ENCODE measurements at regions not wholly inside any gene's neighbourhood (a gene's known extent, or its start where the extent isn't known, plus 50 kb on each side); places are given as distances from the start of the nearest gene placed in this dataset.
A peak's percentile ranks its signal among the peaks of the same experiment; 100 is the strongest.

DNA sequence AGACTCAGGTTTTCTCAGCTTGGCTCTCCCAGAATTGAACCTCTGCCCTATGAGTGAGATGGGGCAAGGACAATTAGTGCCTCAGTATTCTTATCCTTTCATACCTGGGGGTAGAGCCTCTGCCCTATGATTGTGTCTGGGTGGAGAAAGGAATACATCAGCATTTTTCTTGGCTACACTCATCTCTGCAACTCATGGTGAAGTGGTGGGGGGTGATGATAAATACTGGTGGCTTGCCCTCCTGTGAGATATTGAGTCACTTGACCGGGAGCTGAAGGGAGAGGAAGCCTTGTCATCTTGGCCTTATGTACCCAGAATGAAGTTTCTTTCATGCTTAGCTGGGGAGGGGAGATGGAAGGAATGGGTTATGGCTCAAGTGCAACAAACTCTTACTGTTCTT, 71.3 kb upstream of the ENOX2 start:
- no peak for DNase-seq (ENCODE audit: low spot score)

- peak; percentile 5 for DNase-seq (ENCODE audit: low spot score)
Observed at GRCh38 chrX:130975947-130976346, 72.9 kb upstream of the ENOX2 start.

GRCh38 chrX:130981836-130982235, 76.3 kb upstream of the ARHGAP36 start:
- DNase-seq (ENCODE audit: low spot score): no peak

- DNase-seq (ENCODE audit: low spot score): no peak
Observed at GRCh38 chrX:130984782-130985181, 73.4 kb upstream of the ARHGAP36 start.

GRCh38 chrX:130987241-130987640, 70.9 kb upstream of the ARHGAP36 start:
- no peak for DNase-seq (ENCODE audit: low spot score)

DNA sequence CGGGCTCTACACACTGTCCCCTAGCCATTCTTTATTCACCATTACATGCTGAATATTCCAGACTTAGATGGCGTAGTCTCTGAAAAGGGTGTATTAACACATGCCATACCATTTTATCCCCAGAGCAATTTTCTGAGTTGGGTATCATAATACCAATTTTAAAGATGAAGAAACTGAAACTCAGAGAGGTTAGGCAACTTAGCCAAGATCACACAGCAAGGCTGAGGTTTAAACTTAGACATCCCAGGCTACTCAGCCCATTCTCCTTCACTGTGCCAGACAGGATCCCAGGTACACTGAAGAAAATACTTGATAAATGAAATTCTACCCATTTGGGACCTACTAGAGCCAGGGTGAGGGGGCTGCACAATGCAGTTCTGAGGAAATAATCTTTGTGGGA, 67.4 kb upstream of the ARHGAP36 start:
- no peak for DNase-seq (ENCODE audit: low spot score)

DNA sequence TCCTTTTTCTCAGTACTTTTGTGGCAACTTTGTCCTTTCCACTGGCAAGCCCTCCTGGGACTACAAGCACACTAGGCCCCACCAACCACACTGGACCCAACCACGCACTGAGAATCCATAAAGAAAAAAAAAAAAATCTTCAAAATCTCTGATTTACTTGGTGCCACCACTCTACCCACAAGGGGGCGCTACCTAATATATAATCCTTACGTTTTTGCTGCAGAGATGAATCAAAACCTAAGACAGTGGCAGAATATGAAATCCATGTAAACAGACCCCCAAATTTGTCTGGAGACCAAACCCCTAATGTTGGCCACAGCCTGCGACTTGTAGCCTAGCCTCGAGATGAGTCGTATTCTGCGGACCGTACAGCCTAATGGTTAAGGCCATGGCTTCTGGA, 63.5 kb upstream of the ARHGAP36 start:
- DNase-seq (ENCODE audit: low spot score): peak; percentile 5

- DNase-seq (ENCODE audit: low spot score): no peak
Observed at GRCh38 chrX:130995439-130995838, 62.7 kb upstream of the ARHGAP36 start.

DNA sequence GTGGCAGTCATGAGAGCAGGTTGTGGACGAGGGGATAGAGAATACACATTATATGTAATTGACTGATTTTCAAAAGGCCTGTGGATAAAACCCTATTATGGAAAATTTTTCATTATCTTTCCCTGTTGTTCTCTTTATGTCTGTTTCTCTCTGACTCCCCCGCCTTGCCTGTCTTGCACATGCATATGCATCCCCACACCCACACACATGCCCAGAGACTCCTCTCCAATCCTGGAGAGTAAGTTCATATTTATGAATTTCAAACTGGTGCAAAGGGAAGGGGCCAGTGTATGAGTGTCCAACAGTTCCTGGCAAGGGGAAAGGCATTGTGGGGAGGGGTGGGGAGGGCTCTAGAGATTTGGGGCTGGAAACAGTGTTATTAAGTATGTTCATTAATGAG, 60.8 kb upstream of the ARHGAP36 start:
- DNase-seq (ENCODE audit: low spot score): no peak

GRCh38 chrX:130999360-130999759, 58.8 kb upstream of the ARHGAP36 start:
- no peak for DNase-seq (ENCODE audit: low spot score)

Data from hematopoietic multipotent progenitor cell treated with erythropoietin and hydrocortisone succinate and interleukin-3 and kit ligand, for 17 days (in vitro differentiated cells).